ENCODE measurements at regions not wholly inside any gene's neighbourhood (a gene's known extent, or its start where the extent isn't known, plus 50 kb on each side); places are given as distances from the start of the nearest gene placed in this dataset.

GRCh38 chr22:47474464-47474863 lies 712.0 kb downstream of the TBC1D22A start:
- DNase-seq: no peak
- ATAC-seq: no peak
- H3K4me3 ChIP-seq: no peak overlapping the region
- peaks cover 0 to 5% (median 0%) of the 10 kb centered on the region in 12 donors for H3K4me1 ChIP-seq
- H3K27ac ChIP-seq: no peak overlapping the region
- WGBS, 4 donors: 48 to 59% (median 51%) methylated on average over 6 of the region's 6 CpGs
- H3K27me3 ChIP-seq: peaks cover 0 to 5% (median 0%) of the 10 kb centered on the region in 9 donors
- no peaks in the 10 kb centered on the region for H3K9me3 ChIP-seq
- H3K36me3 ChIP-seq: no peaks in the 10 kb centered on the region
- TF ChIP-seq CTCF (IDR thresholded peaks at IDR 0.05): no peak
- no peak for TF ChIP-seq POLR2A (IDR thresholded peaks at IDR 0.05)
- intact Hi-C loops (cut with DNase I): no loop called here

GRCh38 chr22:47472636-47473035 lies 710.2 kb downstream of the TBC1D22A start:
- Histone ChIP-seq H3K4me1 (peaks cover 0 to 5% (median 0%) of the 10 kb centered on the region in 12 donors), H3K27ac (no peak overlapping the region), H3K9me3 (peaks cover 0 to 10% (median under 1%) of the 10 kb centered on the region in 12 donors), H3K27me3 (peaks cover 0 to 4% (median 0%) of the 10 kb centered on the region in 9 donors), H3K36me3 (no peaks in the 10 kb centered on the region), H3K4me3 (no peak overlapping the region)
- DNase-seq (no peak), ATAC-seq (no peak)
- TF ChIP-seq CTCF (IDR thresholded peaks at IDR 0.05) (no peak), POLR2A (IDR thresholded peaks at IDR 0.05) (no peak)
- WGBS, 4 donors: 83 to 92% (median 87%) methylated on average over 9 of the region's 9 CpGs
- intact Hi-C loops (cut with DNase I): no loop called here

GRCh38 chr22:47471406-47471805 lies 709.0 kb downstream of the TBC1D22A start:
- Histone ChIP-seq H3K4me3 (no peak overlapping the region), H3K4me1 (peaks cover 0 to 5% (median 0%) of the 10 kb centered on the region in 12 donors), H3K27ac (no peak overlapping the region), H3K9me3 (peaks cover 0 to 22% (median 10%) of the 10 kb centered on the region in 12 donors), H3K36me3 (no peaks in the 10 kb centered on the region), H3K27me3 (peaks cover 0 to 4% (median 0%) of the 10 kb centered on the region in 9 donors)
- no peak for TF ChIP-seq CTCF (IDR thresholded peaks at IDR 0.05)
- TF ChIP-seq POLR2A (IDR thresholded peaks at IDR 0.05): no peak
- DNase-seq (no peak), ATAC-seq (no peak)
- intact Hi-C loops (cut with DNase I): no loop called here
- WGBS, 4 donors: 57 to 66% (median 66%) methylated on average over 3 of the region's 3 CpGs

GRCh38 chr22:47465809-47466208 lies 703.4 kb downstream of the TBC1D22A start:
- intact Hi-C loops (cut with DNase I): no loop called here
- 68 to 81% (median 69%) methylated on average over 2 of the region's 2 CpGs for WGBS, 4 donors
- H3K36me3 ChIP-seq: no peaks in the 10 kb centered on the region
- peaks cover 0 to 4% (median 0%) of the 10 kb centered on the region in 9 donors for H3K27me3 ChIP-seq
- H3K27ac ChIP-seq: no peak overlapping the region
- TF ChIP-seq POLR2A (IDR thresholded peaks at IDR 0.05): no peak
- H3K4me3 ChIP-seq: no peak overlapping the region
- DNase-seq (no peak), ATAC-seq (no peak)
- peaks cover 0 to 29% (median 10%) of the 10 kb centered on the region in 12 donors for H3K9me3 ChIP-seq
- H3K4me1 ChIP-seq: no peaks in the 10 kb centered on the region

GRCh38 chr22:47465222-47465621 lies 702.8 kb downstream of the TBC1D22A start:
- TF ChIP-seq CTCF (IDR thresholded peaks at IDR 0.05) (no peak), POLR2A (IDR thresholded peaks at IDR 0.05) (no peak)
- Histone ChIP-seq H3K9me3 (peaks cover 0 to 29% (median 10%) of the 10 kb centered on the region in 12 donors), H3K36me3 (no peaks in the 10 kb centered on the region), H3K4me3 (no peak overlapping the region), H3K4me1 (no peaks in the 10 kb centered on the region), H3K27ac (no peak overlapping the region), H3K27me3 (peaks cover 0 to 4% (median 0%) of the 10 kb centered on the region in 9 donors)
- WGBS, 4 donors: 72 to 92% (median 85%) methylated on average over 5 to 8 of the region's 8 CpGs
- intact Hi-C loops (cut with DNase I): no loop called here
- ATAC-seq: no peak
- DNase-seq: no peak

Data from heart left ventricle (tissue), 16 donors.